K562 (cell line): ENCODE measurements at regions not wholly inside any gene's neighbourhood (a gene's known extent, or its start where the extent isn't known, plus 50 kb on each side); places are given as distances from the start of the nearest gene placed in this dataset.

Experiments used
- ARID2 ChIP-seq: fragments of 450-650 bp; IDR thresholded peaks from 2 replicates; pipeline ENCODE4 v1.6.1; 2017; ENCODE audit warnings: antibody characterized with exemption, mild to moderate bottlenecking
- ATF1 ChIP-seq, 2 experiments: fragments of 450-650 bp in 1 of 2; IDR thresholded peaks; 2 replicates each; pipeline ENCODE4 v1.6.1; 2016; ENCODE audit warnings: missing compliant biosample characterization in 1 of 2, missing genetic modification characterization in 1 of 2
- CAMTA2 ChIP-seq: fragments of 250-450 bp; sonication (Bioruptor Pico); conservative IDR thresholded peaks from 2 replicates; pipeline ENCODE4 v1.5.1; 2022
- CTBP1 ChIP-seq: fragments of 450-650 bp; IDR thresholded peaks from 2 replicates; pipeline ENCODE4 v1.6.1; 2016; ENCODE audit warnings: borderline replicate concordance
- GATA2 ChIP-seq: sonication (generic); formaldehyde crosslinking; IDR thresholded peaks from 2 replicates; pipeline ENCODE4 v1.4.0; 2020; ENCODE audit warnings: mild to moderate bottlenecking, missing genetic modification reagents
- HLTF ChIP-seq: fragments of 450-650 bp; IDR thresholded peaks from 2 replicates; pipeline ENCODE4 v1.6.1; 2016
- HMG20A ChIP-seq: fragments of 450-650 bp; formaldehyde crosslinking; conservative IDR thresholded peaks from 2 replicates; pipeline ENCODE4 v1.4.0; 2020; ENCODE audit warnings: mild to moderate bottlenecking, mixed read lengths
- KDM5B ChIP-seq: fragments of 200-600 bp; sonication (generic); IDR thresholded peaks from 2 replicates; pipeline ENCODE4 v1.6.1; 2012; ENCODE audit warnings: low read depth, mild to moderate bottlenecking, moderate library complexity, low read length, control low read depth, inconsistent platforms; ENCODE audit not compliant: insufficient replicate concordance
- LCOR ChIP-seq: sonication (generic); formaldehyde crosslinking; IDR thresholded peaks from 2 replicates; pipeline ENCODE4 v1.8.0; 2022; ENCODE audit warnings: mild to moderate bottlenecking, missing genetic modification reagents
- NFIC ChIP-seq: fragments of 450-650 bp; IDR thresholded peaks from 2 replicates; pipeline ENCODE4 v1.6.1; 2017; ENCODE audit warnings: mild to moderate bottlenecking, inconsistent platforms
- RAD21 ChIP-seq, 2 experiments: fragments of 250-450 bp in 1 of 2; fragments of 450-650 bp in 1 of 2; sonication (Bioruptor Pico) in 1 of 2; formaldehyde crosslinking in 1 of 2; IDR thresholded peaks in 1 of 2; conservative IDR thresholded peaks in 1 of 2; 2 replicates each; pipeline versions ENCODE4 v1.4.0 to v1.8.0; 2020 to 2022; ENCODE audit warnings: mild to moderate bottlenecking in 2 of 2, moderate library complexity in 1 of 2
- RB1 ChIP-seq: fragments of 450-650 bp; IDR thresholded peaks from 2 replicates; pipeline ENCODE4 v1.6.1; 2017; ENCODE audit warnings: low read depth, mild to moderate bottlenecking
- RCOR1 ChIP-seq, 2 experiments: IDR thresholded peaks; 2 replicates each; pipeline ENCODE4 v1.6.1; 2012; ENCODE audit warnings: low read depth in 2 of 2, low read length in 2 of 2, borderline replicate concordance in 1 of 2, improper control_type of control experiment in 1 of 2
- RFX1 ChIP-seq: fragments of 450-650 bp; IDR thresholded peaks from 2 replicates; pipeline ENCODE4 v1.6.1; 2016; ENCODE audit warnings: mild to moderate bottlenecking, moderate library complexity
- SRSF9 ChIP-seq: fragments of 200-400 bp; formaldehyde crosslinking; IDR thresholded peaks from 2 replicates; pipeline ENCODE4 v1.6.1; 2017; ENCODE audit warnings: low read depth, low read length, borderline replicate concordance
- STAG1 ChIP-seq: sonication (generic); formaldehyde crosslinking; IDR thresholded peaks from 2 replicates; pipeline ENCODE4 v1.5.0; 2020; ENCODE audit warnings: missing genetic modification reagents, borderline replicate concordance
- TCF3 ChIP-seq: sonication (generic); formaldehyde crosslinking; IDR thresholded peaks from 2 replicates; pipeline ENCODE4 v1.4.0; 2020; ENCODE audit warnings: mild to moderate bottlenecking, missing genetic modification reagents
- TEAD4 ChIP-seq, 2 experiments: sonication (generic) in 1 of 2; formaldehyde crosslinking in 1 of 2; IDR thresholded peaks; 2 replicates each; pipeline versions ENCODE4 v1.6.1 to v1.8.0; 2012 to 2022; ENCODE audit warnings: borderline replicate concordance in 1 of 2, inconsistent platforms in 1 of 2, low read length in 1 of 2, mild to moderate bottlenecking in 1 of 2, missing genetic modification reagents in 1 of 2
- TOE1 ChIP-seq, 2 experiments: fragments of 450-650 bp in 1 of 2; sonication (generic) in 1 of 2; formaldehyde crosslinking in 1 of 2; IDR thresholded peaks; 2 replicates each; pipeline versions ENCODE4 v1.7.1 to v1.8.0; 2016 to 2022; ENCODE audit warnings: borderline replicate concordance in 2 of 2, mild to moderate bottlenecking in 2 of 2, antibody characterized with exemption in 1 of 2, inconsistent platforms in 1 of 2, low read depth in 1 of 2, missing genetic modification reagents in 1 of 2, moderate library complexity in 1 of 2
- ZFPM2 ChIP-seq: fragments of 250-450 bp; sonication (Bioruptor Pico); IDR thresholded peaks from 2 replicates; pipeline ENCODE4 v1.5.1; 2022; ENCODE audit warnings: mild to moderate bottlenecking
- ZNF583 ChIP-seq: fragments of 250-450 bp; sonication (Bioruptor Pico); IDR thresholded peaks from 2 replicates; pipeline ENCODE4 v1.4.0; 2020

DNA sequence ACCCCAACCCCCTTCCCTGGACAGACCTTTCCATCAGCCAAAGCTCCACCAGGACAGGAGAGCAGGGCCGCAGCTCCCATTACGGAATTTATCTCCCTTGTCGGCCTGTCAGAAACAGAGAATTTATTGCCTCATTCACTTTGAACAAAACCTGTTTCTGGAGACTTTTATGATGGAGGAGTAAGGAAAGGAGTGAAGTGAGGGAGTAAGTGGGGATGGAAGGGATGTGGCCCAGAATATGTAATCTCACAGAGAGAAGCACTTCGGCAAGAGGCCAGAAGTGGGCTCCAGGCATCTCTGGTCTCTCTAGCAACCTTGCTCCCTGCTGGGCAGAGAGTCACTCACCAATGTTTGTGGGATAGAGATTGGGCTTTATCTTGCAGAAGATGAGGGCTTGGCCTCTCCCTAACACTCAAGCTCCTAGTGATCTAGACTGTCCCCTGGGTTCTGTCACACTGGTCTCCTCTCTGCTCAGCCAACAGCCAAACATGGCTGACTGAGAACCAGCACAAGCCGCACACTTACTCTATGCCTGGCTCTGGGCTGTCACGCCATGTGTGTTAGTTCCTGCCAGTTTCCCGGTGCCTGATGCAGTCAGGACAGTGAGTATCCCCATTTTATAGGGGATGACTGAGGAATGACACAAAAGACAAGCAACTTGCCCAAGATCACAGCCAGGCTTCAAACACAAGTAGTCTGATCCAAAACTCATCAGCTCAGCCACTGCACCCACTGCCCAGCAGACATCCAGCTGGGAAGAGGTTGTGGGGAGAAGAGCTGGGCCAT, 149.4 kb upstream of the ZMIZ1 start (continued):
- TF ChIP-seq SRSF9: no peak
- TF ChIP-seq CTBP1: peak; percentile 83; the same call in 1 of the 2 replicates
- 0 out of 2 replicates have a peak, but pooled peaks have one; percentile 8 for TF ChIP-seq HMG20A (CRISPR knock-in tag)
- peak; percentile 64; the same call in 1 of the 2 replicates for TF ChIP-seq LCOR (CRISPR knock-in tag)
- TF ChIP-seq RB1: no peak
- TF ChIP-seq CAMTA2 (CRISPR knock-in tag): no peak
- peak; percentile 68 for TF ChIP-seq RFX1
- no peak for TF ChIP-seq ZNF583 (CRISPR knock-in tag)
- TF ChIP-seq TOE1 (IDR thresholded peaks at IDR 0.05; ENCODE audit: borderline replicate concordance): no peak
- no peak for TF ChIP-seq TOE1 (CRISPR knock-in tag; IDR thresholded peaks at IDR 0.05; ENCODE audit: borderline replicate concordance, low read depth)
- TF ChIP-seq KDM5B: no peak
- TF ChIP-seq ARID2: no peak
- peak; percentile 54 to 58 for TF ChIP-seq RAD21 (CRISPR knock-in tag; conservative IDR thresholded peaks at IDR 0.05 in 1 of 2, IDR thresholded peaks at IDR 0.05 in 1 of 2)
- TF ChIP-seq HLTF: no peak
- peak; percentile 44; the same call in 1 of the 2 replicates for TF ChIP-seq GATA2 (CRISPR knock-in tag)
- peak; percentile 74 for TF ChIP-seq TCF3 (CRISPR knock-in tag)
- peak; percentile 60 for TF ChIP-seq NFIC
- no peak for TF ChIP-seq STAG1 (CRISPR knock-in tag)
- no peak for TF ChIP-seq ATF1 (CRISPR knock-in tag; IDR thresholded peaks at IDR 0.05)
- peak; percentile 21; the same call in 1 of the 2 replicates for TF ChIP-seq ATF1 (tag; IDR thresholded peaks at IDR 0.05)
- peak; percentile 57; the same call in 1 of the 2 replicates for TF ChIP-seq TEAD4 (IDR thresholded peaks at IDR 0.05; ENCODE audit: low read length)
- TF ChIP-seq TEAD4 (CRISPR knock-in tag; IDR thresholded peaks at IDR 0.05; ENCODE audit: borderline replicate concordance): no peak
- no peak for TF ChIP-seq ZFPM2 (CRISPR knock-in tag)
- peak in 1 of 2 experiments; percentile 83; a peak in 2 of 4 replicates for TF ChIP-seq RCOR1 (IDR thresholded peaks at IDR 0.05; ENCODE audit: borderline replicate concordance in 1 of 2, low read depth in 2 of 2, low read length in 2 of 2)
